GM12865 (cell line): ENCODE measurements at regions not wholly inside any gene's neighbourhood (a gene's known extent, or its start where the extent isn't known, plus 50 kb on each side); places are given as distances from the start of the nearest gene placed in this dataset.

Source experiments
- DNase-seq: peaks from one replicate; pipeline ENCODE4 v3.0.0; 2010; ENCODE audit warnings: low read depth
- H3K4me3 ChIP-seq: 2 replicates; pipeline ENCODE4 v1.5.1; 2011; ENCODE audit warnings: mild to moderate bottlenecking, low read depth, low read length, control low read depth
- CTCF ChIP-seq: IDR thresholded peaks from 2 replicates; pipeline ENCODE4 v1.5.1; 2011; ENCODE audit warnings: low read length, control low read depth, low read depth, inconsistent platforms; ENCODE audit not compliant: insufficient read depth; ENCODE audit errors: missing control alignments

- DNase-seq: no peak
- TF ChIP-seq CTCF: no peak
- H3K4me3 ChIP-seq: no peak overlapping the region
These were observed 637.8 kb downstream of the BCL11B start for GRCh38 chr14:98634043-98634820.

GRCh38 chr14:98638366-98638765 lies 633.6 kb downstream of the BCL11B start:
- TF ChIP-seq CTCF: no peak
- DNase-seq: no peak

GRCh38 chr14:98647754-98648153 lies 624.2 kb downstream of the BCL11B start:
- no peak for DNase-seq
- no peak overlapping the region for H3K4me3 ChIP-seq
- TF ChIP-seq CTCF: no peak

More at GRCh38 chr14:98638366-98638765, 633.6 kb downstream of the BCL11B start:
- no peak overlapping the region for H3K4me3 ChIP-seq

- no peak for DNase-seq
- TF ChIP-seq CTCF: no peak
- no peak overlapping the region for H3K4me3 ChIP-seq
These were observed 621.0 kb downstream of the BCL11B start for GRCh38 chr14:98651037-98651436.

GRCh38 chr14:98665007-98665406 lies 607.0 kb downstream of the BCL11B start:
- no peak for DNase-seq
- H3K4me3 ChIP-seq: no peak overlapping the region
- no peak for TF ChIP-seq CTCF

- DNase-seq: no peak
- no peak for TF ChIP-seq CTCF
- no peak overlapping the region for H3K4me3 ChIP-seq
These were observed 605.5 kb downstream of the BCL11B start for GRCh38 chr14:98666545-98666944.

GRCh38 chr14:98682033-98682432 lies 590.0 kb downstream of the BCL11B start:
- H3K4me3 ChIP-seq: no peak overlapping the region
- DNase-seq: no peak
- TF ChIP-seq CTCF: no peak
